CD4-positive, alpha-beta T cell treated with Interleukin-2 at 100 ng/mL for 4 hours (primary cell): ENCODE measurements at regions not wholly inside any gene's neighbourhood (a gene's known extent, or its start where the extent isn't known, plus 50 kb on each side); places are given as distances from the start of the nearest gene placed in this dataset.

Source experiments
- DNase-seq: peaks from one replicate; pipeline ENCODE4 v3.0.0-alpha.2; 2020; ENCODE audit warnings: low spot score

DNA sequence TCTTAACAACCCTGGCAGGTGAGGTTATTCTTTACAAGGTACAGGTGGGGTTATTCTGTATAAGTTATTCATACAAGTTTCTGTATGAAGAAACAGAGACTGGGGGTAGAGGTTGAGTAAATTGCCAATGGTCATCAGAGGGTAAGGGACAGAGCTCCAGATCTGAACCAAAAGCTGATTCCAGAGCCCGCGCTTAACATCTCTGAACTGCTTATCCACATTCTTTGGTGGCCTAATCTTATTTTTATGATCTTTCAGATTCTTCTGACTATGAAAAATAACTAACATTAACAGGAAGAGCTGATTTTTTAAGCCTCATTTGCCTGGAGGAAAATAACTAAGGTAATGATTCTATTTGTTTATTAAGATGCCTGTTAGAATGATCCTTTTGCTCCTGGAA is 63.9 kb upstream of the BARHL2 start:
- DNase-seq: no peak

- no peak for DNase-seq
Observed at GRCh38 chr1:90779573-90779972, 62.5 kb upstream of the BARHL2 start.

DNA sequence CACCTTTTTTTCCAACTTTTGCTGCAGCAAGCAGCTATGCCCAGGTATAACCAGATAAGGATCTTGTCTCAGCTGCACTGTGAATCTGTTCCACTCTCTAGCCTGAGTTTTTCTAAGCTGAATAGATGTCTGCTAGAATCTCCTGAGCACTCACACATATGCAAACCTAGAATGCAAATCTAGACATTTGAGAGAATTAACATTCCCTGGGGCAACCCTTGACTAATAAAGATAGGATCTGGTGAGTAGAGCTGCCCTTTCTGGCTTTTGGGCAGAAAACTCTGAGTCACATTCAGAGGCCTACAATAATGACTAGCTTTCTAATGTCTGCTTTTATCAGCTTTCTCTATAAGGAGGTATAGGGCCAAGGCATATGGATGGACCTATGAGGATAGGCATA is 61.4 kb upstream of the BARHL2 start:
- DNase-seq: no peak

DNA sequence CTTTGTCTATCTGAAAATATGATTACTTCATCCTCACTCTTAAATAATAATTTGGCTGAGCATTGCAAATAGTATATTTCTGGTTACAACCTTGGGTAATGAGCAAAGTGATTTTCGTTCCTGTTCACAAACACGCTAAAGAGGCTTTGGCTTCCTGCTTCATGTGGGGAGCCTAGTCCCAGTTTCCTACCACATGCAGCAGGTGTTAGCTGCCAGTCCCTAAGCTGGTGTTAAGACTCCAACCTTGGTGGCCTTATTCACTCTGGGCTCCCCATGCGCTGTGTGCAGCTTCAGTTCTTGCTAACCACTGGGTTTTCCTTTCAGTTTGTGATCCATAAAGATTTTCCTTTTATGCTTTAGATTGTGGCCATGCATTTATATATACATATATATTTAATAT is 56.7 kb upstream of the BARHL2 start:
- no peak for DNase-seq

DNA sequence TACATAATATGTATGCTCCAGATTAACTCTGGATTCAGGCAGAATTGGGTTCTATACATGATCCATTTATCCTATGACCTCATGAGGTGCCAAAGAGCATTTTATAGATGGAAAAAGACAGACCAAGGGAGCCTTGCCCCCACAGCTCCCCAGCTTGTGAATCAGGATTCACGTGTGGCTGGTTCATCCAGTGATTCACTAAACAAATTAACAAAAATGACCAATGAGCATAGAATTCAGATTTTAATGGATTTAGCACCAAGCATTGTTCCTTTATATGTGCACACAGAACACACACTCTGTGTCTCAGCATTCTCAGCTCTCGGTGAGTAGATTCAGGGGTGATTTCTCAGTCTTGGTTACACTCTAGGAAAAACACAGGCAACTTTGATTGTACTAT is 51.7 kb upstream of the BARHL2 start:
- DNase-seq: no peak

- no peak for DNase-seq
Observed at GRCh38 chr1:90768098-90768497, 51.0 kb upstream of the BARHL2 start.
